GM21390 (cell line): ENCODE measurements at regions not wholly inside any gene's neighbourhood (a gene's known extent, or its start where the extent isn't known, plus 50 kb on each side); places are given as distances from the start of the nearest gene placed in this dataset.
"Not testable (repeated sequence)": the region's sequence is repeated elsewhere in the genome, so short reads cannot be mapped to it uniquely, and the experiment has no call there.

Experiments
- ATAC-seq: cut with Tn5 transposase; IDR thresholded peaks from one replicate; pipeline ENCODE4 v1.9.1; 2021; ENCODE audit not compliant: unreplicated experiment

GRCh38 chr13:109288151-109288709 lies 498.2 kb downstream of the IRS2 start:
- ATAC-seq, result no peak

GRCh38 chr13:109287553-109287952 lies 498.8 kb downstream of the IRS2 start:
- no peak for ATAC-seq

DNA sequence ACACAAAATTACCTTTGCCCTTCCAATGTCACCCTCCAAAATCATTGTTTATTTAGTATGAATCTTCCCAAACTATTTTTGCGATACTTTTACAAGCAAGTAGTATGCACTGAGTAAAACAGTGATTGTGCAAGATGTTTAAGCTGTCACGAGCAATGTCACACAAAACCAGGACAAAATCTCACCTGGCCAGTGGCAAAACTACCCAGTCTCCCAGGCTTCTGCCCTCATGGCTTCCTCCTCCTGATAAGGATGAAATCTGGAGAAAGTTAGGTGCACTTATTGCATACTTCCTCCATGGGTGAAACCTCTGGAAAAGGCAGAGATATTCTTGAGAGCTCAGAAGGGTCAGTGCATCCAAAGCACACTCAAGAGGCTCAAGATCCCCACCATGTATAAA lies 500.8 kb downstream of the IRS2 start:
- ATAC-seq, result no peak

DNA sequence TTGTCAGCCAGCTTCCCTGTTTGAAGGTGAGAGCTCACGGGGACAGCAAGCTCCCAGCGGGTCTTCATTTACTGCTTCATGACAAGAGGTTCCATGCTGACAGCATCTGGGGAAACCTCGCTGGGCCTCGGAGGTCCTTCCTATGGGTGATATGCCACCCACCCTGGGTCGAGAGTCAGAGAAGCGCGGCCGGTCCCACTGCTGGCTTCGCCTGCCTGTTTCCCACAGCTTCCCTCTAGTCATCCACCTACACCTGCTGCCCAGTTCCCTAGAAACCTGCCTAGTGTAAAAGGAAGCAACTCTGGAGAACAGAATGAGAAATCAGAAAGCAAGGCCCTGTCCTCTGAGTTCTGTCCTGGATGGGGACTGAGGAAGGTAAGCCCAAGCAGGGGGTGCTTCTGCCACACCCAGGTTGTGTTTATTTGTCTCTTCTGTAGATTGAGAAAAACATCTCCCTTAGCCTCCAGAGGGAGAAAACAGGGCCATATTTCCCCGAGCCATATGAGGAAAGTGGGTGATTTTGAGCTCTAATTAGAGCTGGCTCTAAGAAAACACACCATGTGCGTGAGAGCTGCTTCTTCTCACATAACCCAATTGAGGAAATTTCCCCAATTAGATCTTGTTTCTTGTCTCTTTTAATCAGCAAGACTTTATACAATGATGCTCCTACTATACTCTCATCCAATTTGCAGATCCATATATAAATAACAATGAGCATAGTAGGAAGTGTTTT lies 504.3 kb downstream of the IRS2 start:
- no peak for ATAC-seq

DNA sequence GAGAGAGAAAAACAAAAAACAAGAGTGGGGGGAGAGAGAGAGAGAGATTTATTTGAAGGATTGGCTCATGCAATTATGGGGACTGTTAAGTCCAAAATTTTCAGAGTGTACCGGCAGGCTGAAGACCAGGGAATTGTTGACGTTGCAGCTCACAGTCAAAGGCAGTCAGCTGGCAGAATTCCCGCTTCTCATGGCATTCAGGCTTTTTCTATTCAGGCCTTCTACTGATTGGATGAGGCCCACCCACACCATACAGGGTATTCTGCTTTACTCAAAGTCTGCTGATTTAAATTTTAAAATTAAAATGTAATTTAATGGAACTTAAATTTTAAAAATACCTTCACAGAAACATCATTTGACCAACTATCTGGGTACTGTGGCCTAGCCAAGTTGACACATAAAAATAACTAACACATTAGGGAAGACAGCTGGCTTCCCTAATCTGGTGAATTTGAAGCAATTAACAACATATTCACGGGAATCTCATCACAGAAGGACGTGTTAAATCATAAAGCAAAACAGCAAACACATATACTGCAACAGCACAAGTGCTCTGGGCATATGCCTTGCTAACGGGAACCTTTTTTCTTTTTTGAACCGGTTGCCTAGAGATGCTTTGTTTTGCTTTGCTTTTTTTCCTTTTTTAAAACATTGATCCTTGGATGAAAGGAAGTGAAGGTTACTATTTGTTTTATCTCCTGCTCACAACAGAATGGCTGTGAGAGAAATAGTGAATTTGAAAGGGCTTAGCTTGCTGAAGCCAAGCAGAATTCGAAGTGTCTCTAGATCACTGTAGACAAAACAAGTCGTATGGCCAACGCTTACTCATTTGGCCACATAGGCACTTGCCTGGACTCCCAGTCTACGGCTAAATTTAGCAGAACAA lies 505.1 kb downstream of the IRS2 start:
- ATAC-seq, result no peak

- ATAC-seq, result no peak
These were observed 510.1 kb downstream of the IRS2 start for GRCh38 chr13:109276261-109276660.

DNA sequence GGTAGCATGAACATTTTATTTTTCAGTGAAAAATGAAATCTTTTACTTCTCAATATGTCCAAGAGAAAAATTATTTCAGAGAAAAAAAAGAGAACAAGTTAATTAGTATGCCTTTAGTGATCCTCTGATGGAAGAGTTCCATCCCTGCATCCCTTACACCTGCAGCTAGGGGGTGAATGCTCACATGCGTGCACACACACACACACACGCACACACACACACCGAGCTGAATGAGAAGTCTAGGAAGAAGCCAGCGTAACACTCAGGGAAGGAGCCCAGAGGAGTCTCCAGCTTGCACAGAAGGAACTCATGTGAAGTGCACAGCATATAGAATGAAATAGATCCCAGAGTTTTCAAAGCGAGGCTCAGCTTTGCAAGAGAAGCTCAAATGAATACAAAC lies 510.5 kb downstream of the IRS2 start:
- no peak for ATAC-seq

- ATAC-seq, result no peak
These were observed 511.1 kb downstream of the IRS2 start for GRCh38 chr13:109275139-109275745.

DNA sequence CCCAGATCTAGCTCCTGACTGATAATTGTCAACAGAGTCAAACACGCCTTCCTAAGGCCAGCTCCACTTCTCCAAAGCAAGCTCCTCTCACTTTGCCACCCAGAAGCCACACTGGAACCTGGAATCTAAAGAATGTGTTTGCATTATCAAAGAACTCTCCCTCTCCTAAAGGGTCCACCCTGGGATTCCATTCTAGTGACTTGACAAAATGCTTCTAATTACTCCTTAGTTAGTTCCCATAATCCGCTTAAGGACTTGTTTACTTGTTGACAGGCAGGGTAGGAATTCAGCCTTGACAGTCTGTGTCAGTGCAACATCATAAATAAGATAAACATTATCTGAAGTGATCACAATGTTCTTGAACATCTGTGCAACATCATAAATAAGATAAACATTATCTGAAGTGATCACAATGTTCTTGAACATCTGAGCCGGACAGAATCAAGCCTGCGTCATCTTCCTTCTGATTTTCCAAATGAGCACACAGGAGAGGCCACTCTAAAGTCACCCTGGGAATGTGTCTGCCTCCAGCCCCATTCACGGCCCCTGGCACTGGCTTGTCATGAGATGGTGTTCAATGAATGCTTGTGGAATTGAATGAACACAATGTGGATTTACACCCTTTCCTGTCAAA lies 512.1 kb downstream of the IRS2 start:
- ATAC-seq, result no peak

DNA sequence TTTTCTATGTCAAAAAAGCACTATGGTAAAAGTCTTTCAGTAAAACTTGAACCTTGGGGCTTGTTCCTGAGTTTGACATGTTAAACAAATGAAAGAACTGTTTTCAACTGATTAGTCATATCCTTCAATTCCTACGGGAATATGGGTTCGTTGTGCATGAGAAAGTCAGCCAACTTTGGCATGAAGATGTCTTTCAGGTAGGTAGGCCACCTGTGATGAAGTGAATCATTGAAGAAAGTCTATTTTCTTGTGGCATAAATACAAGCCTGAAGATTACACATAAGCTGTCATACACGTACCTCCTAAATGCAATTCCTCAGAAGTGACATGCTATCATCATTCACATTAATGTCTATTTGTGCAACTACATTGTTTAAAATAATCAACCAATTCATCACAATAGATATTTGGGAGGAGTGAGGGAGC lies 513.0 kb downstream of the IRS2 start:
- ATAC-seq, result no peak

- ATAC-seq, result no peak
These were observed 513.6 kb downstream of the IRS2 start for GRCh38 chr13:109272595-109273325.

GRCh38 chr13:109271555-109272541 lies 514.5 kb downstream of the IRS2 start:
- ATAC-seq, result no peak

DNA sequence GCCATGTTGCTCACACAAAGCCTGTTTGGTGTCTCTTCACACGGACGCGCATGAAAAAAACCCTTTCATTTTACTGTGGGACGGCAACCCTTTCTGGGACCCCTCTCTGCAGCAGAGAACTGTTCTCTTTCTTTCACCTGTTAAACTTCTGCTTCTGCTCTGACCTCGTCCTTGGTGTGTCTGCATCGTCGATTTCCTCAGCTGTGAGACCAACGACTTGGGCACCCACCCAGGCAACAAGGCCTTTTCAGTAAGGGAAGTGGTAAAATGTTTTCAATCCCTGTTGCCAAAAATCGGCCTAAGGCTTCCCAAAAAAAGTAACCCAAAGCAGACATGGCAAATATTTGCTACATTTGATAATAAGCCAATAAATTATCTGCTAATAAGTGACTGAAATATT lies 515.3 kb downstream of the IRS2 start:
- no peak for ATAC-seq

DNA sequence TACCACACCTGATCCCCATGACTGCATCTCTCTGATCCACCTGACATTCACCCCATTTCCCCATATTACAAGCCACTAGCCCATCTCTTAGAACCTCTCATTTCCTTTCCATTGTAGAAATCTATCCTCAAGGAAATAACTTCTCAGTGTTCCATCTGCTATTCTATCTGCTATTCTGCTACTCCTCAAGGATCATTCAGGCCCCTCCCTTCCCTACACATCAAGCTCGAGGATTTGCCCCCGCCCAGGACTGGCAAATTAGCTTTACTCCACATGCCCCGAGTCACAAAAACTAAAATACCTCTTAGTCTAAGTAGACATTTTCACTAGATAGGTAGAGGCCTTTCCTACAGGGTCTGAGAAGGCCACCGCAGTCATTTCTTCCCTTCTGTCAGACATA lies 517.0 kb downstream of the IRS2 start:
- not testable (repeated sequence) for ATAC-seq

GRCh38 chr13:109268492-109268891 lies 517.9 kb downstream of the IRS2 start:
- not testable (repeated sequence) for ATAC-seq

- ATAC-seq, result not testable (repeated sequence)
These were observed 519.0 kb downstream of the IRS2 start for GRCh38 chr13:109267400-109267799.

- ATAC-seq, result not testable (repeated sequence)
These were observed 521.0 kb downstream of the IRS2 start for GRCh38 chr13:109265438-109265742.

- not testable (repeated sequence) for ATAC-seq
These were observed 521.6 kb downstream of the IRS2 start for GRCh38 chr13:109264603-109265437.
